DND-41 (cell line): ENCODE measurements at regions not wholly inside any gene's neighbourhood (a gene's known extent, or its start where the extent isn't known, plus 50 kb on each side); places are given as distances from the start of the nearest gene placed in this dataset.

Source experiments
- ATAC-seq: fragments of 200-7000 bp; cut with Tn5 transposase; 3 replicates; pipeline ENCODE4 v1.9.1; 2021; ENCODE audit warnings: low read depth; ENCODE audit not compliant: insufficient read depth
- DNase-seq: peaks from one replicate; pipeline ENCODE4 v3.0.0-alpha.2; 2020
- H2AFZ ChIP-seq: 2 replicates; pipeline ENCODE4 v1.6.0; 2012; ENCODE audit warnings: low read depth, low read length
- H3K27ac ChIP-seq: 2 replicates; pipeline ENCODE4 v1.5.1; 2012; ENCODE audit warnings: low read length, inconsistent platforms
- H3K27me3 ChIP-seq: fragments of 200-600 bp; sonication (generic); 2 replicates; pipeline ENCODE4 v1.6.0; 2012; ENCODE audit warnings: low read length, mild to moderate bottlenecking, inconsistent platforms; ENCODE audit not compliant: insufficient read depth, poor library complexity
- H3K36me3 ChIP-seq: 2 replicates; pipeline ENCODE4 v1.5.1; 2012; ENCODE audit warnings: low read length, inconsistent platforms; ENCODE audit not compliant: insufficient read depth
- H3K4me1 ChIP-seq: 2 replicates; pipeline ENCODE4 v1.5.1; 2012; ENCODE audit warnings: mild to moderate bottlenecking, low read length; ENCODE audit not compliant: insufficient read depth
- H3K4me2 ChIP-seq: 2 replicates; pipeline ENCODE4 v1.6.0; 2012; ENCODE audit warnings: mild to moderate bottlenecking, moderate library complexity, low read length, inconsistent platforms; ENCODE audit not compliant: insufficient read depth
- H3K4me3 ChIP-seq, 2 experiments: fragments of 200-600 bp in 1 of 2; shearing (Covaris generic) in 1 of 2; 2 replicates each; pipeline ENCODE4 v1.5.1; 2012 to 2016; ENCODE audit warnings: inconsistent platforms in 2 of 2, low read length in 2 of 2, mild to moderate bottlenecking in 2 of 2, low read depth in 1 of 2, moderate library complexity in 1 of 2
- H3K79me2 ChIP-seq: 2 replicates; pipeline ENCODE4 v1.6.0; 2012; ENCODE audit warnings: low read length, inconsistent platforms; ENCODE audit not compliant: insufficient read depth
- H3K9ac ChIP-seq: 2 replicates; pipeline ENCODE4 v1.6.0; 2012; ENCODE audit warnings: low read depth, mild to moderate bottlenecking, inconsistent platforms, low read length, moderate library complexity
- H3K9me3 ChIP-seq: 2 replicates; pipeline ENCODE4 v1.5.1; 2012; ENCODE audit warnings: low read length, moderate library complexity, mild to moderate bottlenecking, inconsistent platforms; ENCODE audit not compliant: insufficient read depth, severe bottlenecking
- H4K20me1 ChIP-seq: 2 replicates; pipeline ENCODE4 v1.6.0; 2012; ENCODE audit warnings: low read length; ENCODE audit not compliant: insufficient read depth
- EZH2 ChIP-seq: IDR thresholded peaks from 3 replicates; pipeline ENCODE4 v1.6.1; 2012; ENCODE audit warnings: borderline replicate concordance, low read depth, mild to moderate bottlenecking, moderate library complexity, low read length, inconsistent platforms; ENCODE audit not compliant: severe bottlenecking
- TF ChIP-seq, protein P1 (sequence below): IDR thresholded peaks from 2 replicates; pipeline ENCODE4 v1.5.1; 2012; ENCODE audit warnings: borderline replicate concordance, low read length, moderate library complexity, mild to moderate bottlenecking; ENCODE audit not compliant: poor library complexity, severe bottlenecking; ENCODE audit errors: extremely low read depth

DNA sequence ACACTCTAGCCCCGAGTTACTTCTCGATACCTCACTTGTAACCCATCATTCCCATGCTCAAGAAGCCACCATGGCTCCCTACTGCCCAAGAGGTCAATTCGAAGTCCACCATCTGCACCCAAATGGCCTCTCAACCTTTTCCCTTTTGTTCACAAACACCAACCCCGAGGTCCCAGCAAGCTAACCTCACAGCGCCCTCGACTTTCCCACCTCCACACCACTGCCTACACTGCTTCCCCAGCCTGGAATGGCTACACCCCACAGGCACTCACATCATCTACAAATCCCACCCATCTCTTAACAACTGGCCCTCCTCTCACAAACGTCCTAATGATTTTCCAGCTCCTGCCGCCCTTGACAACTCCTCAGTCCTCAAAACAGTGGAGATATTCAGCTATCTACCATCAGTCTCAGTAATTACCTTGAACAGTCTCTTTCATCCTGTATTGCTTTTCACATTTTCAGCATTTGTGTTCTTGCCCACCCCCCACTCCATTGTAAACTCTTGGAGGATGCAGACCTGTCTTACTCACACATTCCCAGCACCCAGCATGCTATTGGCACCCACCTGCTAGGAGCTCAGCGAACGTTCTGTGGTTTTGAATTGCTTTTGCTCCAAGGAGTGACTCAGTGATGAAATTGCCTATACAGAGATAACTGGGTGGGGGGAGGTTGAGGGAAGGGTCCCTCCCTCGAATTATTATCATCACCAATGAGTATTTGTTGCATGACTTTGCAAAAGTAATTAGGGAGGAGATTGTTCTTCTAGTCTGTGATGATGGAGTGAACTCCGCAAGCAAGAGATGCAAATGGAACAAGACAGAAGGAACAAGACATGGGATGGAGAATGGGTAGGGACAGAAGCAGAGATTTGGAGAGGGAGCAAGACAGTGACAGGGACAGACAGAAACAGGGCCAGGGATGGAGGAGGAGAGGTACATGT is 106.8 kb downstream of the CYP26B1 start:
- no peaks in the 10 kb centered on the region for H3K27me3 ChIP-seq
- no peak overlapping the region for H3K4me2 ChIP-seq
- H3K9ac ChIP-seq: no peak overlapping the region
- H3K79me2 ChIP-seq: no peaks in the 10 kb centered on the region
- H2AFZ ChIP-seq: no peak overlapping the region
- peaks cover 8% of the 10 kb centered on the region for H3K9me3 ChIP-seq
- H3K36me3 ChIP-seq: no peaks in the 10 kb centered on the region
- no peaks in the 10 kb centered on the region; the same call in 1 of the 2 replicates for H4K20me1 ChIP-seq
- ATAC-seq (no peak), DNase-seq (no peak)
- TF ChIP-seq, protein P1, sequence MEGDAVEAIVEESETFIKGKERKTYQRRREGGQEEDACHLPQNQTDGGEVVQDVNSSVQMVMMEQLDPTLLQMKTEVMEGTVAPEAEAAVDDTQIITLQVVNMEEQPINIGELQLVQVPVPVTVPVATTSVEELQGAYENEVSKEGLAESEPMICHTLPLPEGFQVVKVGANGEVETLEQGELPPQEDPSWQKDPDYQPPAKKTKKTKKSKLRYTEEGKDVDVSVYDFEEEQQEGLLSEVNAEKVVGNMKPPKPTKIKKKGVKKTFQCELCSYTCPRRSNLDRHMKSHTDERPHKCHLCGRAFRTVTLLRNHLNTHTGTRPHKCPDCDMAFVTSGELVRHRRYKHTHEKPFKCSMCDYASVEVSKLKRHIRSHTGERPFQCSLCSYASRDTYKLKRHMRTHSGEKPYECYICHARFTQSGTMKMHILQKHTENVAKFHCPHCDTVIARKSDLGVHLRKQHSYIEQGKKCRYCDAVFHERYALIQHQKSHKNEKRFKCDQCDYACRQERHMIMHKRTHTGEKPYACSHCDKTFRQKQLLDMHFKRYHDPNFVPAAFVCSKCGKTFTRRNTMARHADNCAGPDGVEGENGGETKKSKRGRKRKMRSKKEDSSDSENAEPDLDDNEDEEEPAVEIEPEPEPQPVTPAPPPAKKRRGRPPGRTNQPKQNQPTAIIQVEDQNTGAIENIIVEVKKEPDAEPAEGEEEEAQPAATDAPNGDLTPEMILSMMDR: no peak
- no peak for TF ChIP-seq EZH2
- no peak overlapping the region for H3K4me3 ChIP-seq
- no peak overlapping the region for H3K27ac ChIP-seq
- no peaks in the 10 kb centered on the region for H3K4me1 ChIP-seq

DNA sequence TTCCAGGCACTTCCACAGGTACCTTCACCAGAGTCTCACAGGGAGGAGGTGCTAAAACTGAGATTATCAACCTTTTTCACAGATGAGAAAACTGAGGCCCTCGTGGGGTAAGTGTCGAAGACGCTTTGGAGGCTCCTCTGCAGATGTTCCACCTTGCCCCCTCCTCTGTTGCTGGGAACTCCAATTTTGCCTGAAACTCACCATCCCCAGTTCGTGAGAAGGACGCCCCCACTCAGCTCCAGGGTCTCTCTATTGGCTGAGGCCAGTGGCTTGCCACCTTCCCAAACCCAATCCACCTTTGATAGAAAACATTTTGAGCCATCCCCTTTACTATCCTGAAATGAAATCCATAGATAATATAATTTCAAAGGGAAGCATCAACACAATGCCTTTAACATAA is 109.1 kb downstream of the CYP26B1 start:
- no peak overlapping the region for H3K9ac ChIP-seq
- ATAC-seq (no peak), DNase-seq (no peak)
- H3K27me3 ChIP-seq: no peaks in the 10 kb centered on the region
- H3K4me1 ChIP-seq: no peaks in the 10 kb centered on the region
- H2AFZ ChIP-seq: no peak overlapping the region
- no peak overlapping the region for H3K4me2 ChIP-seq
- H3K36me3 ChIP-seq: no peaks in the 10 kb centered on the region
- TF ChIP-seq EZH2: no peak
- TF ChIP-seq, protein P1: no peak
- peaks cover under 1% of the 10 kb centered on the region for H3K9me3 ChIP-seq
- no peak overlapping the region for H3K27ac ChIP-seq
- H3K79me2 ChIP-seq: no peaks in the 10 kb centered on the region
- H4K20me1 ChIP-seq: no peaks in the 10 kb centered on the region; the same call in 1 of the 2 replicates
- no peak overlapping the region for H3K4me3 ChIP-seq

DNA sequence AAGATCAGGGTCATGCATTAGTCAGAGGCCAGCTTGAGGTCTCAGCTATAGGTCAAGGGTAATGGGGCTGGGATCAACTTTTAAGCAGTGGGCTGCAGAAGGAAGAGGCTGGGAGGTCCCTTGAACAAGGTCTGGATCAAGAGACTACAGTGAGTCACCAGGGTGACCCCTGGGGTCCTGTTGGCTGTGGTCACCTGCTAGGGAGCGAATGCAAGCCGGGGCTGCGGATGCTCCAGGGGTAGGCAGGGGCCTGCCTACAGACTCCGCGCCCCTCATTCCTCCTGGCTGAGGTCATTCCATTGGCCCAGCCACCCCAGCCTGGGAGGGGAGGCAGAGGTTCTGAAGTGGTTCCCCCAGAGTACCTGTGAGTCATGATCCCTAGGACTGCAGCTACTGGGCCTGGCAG is 110.4 kb downstream of the CYP26B1 start:
- H3K27me3 ChIP-seq: no peaks in the 10 kb centered on the region
- no peak overlapping the region for H3K4me2 ChIP-seq
- no peak for ATAC-seq
- H4K20me1 ChIP-seq: no peaks in the 10 kb centered on the region; the same call in 1 of the 2 replicates
- DNase-seq: no peak
- H3K79me2 ChIP-seq: no peaks in the 10 kb centered on the region
- H3K9ac ChIP-seq: no peak overlapping the region
- H2AFZ ChIP-seq: no peak overlapping the region
- TF ChIP-seq, protein P1: no peak
- H3K9me3 ChIP-seq: no peaks in the 10 kb centered on the region
- H3K4me1 ChIP-seq: no peaks in the 10 kb centered on the region
- no peak overlapping the region for H3K4me3 ChIP-seq
- no peak overlapping the region for H3K27ac ChIP-seq
- H3K36me3 ChIP-seq: no peaks in the 10 kb centered on the region
